ENCODE measurements at regions not wholly inside any gene's neighbourhood (a gene's known extent, or its start where the extent isn't known, plus 50 kb on each side); places are given as distances from the start of the nearest gene placed in this dataset.
"Not testable (repeated sequence)": the region's sequence is repeated elsewhere in the genome, so short reads cannot be mapped to it uniquely, and the experiment has no call there.

- Histone ChIP-seq H3K27me3 (ENCODE audit: insufficient read depth, low read depth, low read length) (no peaks in the 10 kb centered on the region), H2AFZ (ENCODE audit: low read depth, low read length) (no peak overlapping the region), H3F3A (ENCODE audit: insufficient read depth, low read length, poor library complexity, severe bottlenecking) (no peaks in the 10 kb centered on the region), H4K20me1 (ENCODE audit: insufficient read depth) (no peaks in the 10 kb centered on the region), H3K27ac (ENCODE audit: low read length) (no peak overlapping the region), H3K79me2 (replicated peaks; ENCODE audit: insufficient read depth, low read length) (no peaks in the 10 kb centered on the region), H3K4me3 (ENCODE audit: low read length) (no peak overlapping the region), H3K4me2 (ENCODE audit: low read length) (no peak overlapping the region), H3K9me2 (ENCODE audit: insufficient read depth, low read length) (no peaks in the 10 kb centered on the region), H3K36me3 (ENCODE audit: insufficient read depth, low read length) (no peaks in the 10 kb centered on the region), H3K9me3 (ENCODE audit: low read length) (no peaks in the 10 kb centered on the region), H3K9ac (ENCODE audit: low read length) (no peak overlapping the region)
- TF ChIP-seq POLR2AphosphoS5 (IDR thresholded peaks at IDR 0.05) (no peak), EP300 (conservative IDR thresholded peaks at IDR 0.05; ENCODE audit: poor library complexity, severe bottlenecking) (no peak), REST (IDR thresholded peaks at IDR 0.05; ENCODE audit: borderline replicate concordance) (no peak), CTCF (IDR thresholded peaks at IDR 0.05; ENCODE audit: poor library complexity, severe bottlenecking) (no peak)
These were observed 63.7 kb upstream of the UXS1 start for GRCh38 chr2:106257830-106258229.

GRCh38 chr2:106257135-106257534 is 63.0 kb upstream of the UXS1 start:
- TF ChIP-seq EP300 (conservative IDR thresholded peaks at IDR 0.05; ENCODE audit: poor library complexity, severe bottlenecking) (no peak), CTCF (IDR thresholded peaks at IDR 0.05; ENCODE audit: poor library complexity, severe bottlenecking) (no peak), TAF1 (IDR thresholded peaks at IDR 0.05; ENCODE audit: low read depth) (no peak), SMC3 (conservative IDR thresholded peaks at IDR 0.05; ENCODE audit: poor library complexity) (no peak), EZH2 (IDR thresholded peaks at IDR 0.05; ENCODE audit: borderline replicate concordance, insufficient read depth, low read length, poor library complexity, severe bottlenecking) (no peak), MXI1 (conservative IDR thresholded peaks at IDR 0.05; ENCODE audit: poor library complexity, severe bottlenecking) (no peak)
- Histone ChIP-seq H3K79me2 (replicated peaks; ENCODE audit: insufficient read depth, low read length) (no peaks in the 10 kb centered on the region), H3K27ac (ENCODE audit: low read length) (no peak overlapping the region), H3F3A (ENCODE audit: insufficient read depth, low read length, poor library complexity, severe bottlenecking) (no peaks in the 10 kb centered on the region), H3K9ac (ENCODE audit: low read length) (no peak overlapping the region), H3K9me3 (ENCODE audit: low read length) (no peaks in the 10 kb centered on the region), H3K27me3 (ENCODE audit: insufficient read depth, low read depth, low read length) (no peaks in the 10 kb centered on the region), H3K4me3 (ENCODE audit: low read length) (no peak overlapping the region), H3K9me2 (ENCODE audit: insufficient read depth, low read length) (no peaks in the 10 kb centered on the region), H4K20me1 (ENCODE audit: insufficient read depth) (no peaks in the 10 kb centered on the region), H3K36me3 (ENCODE audit: insufficient read depth, low read length) (no peaks in the 10 kb centered on the region), H2AFZ (ENCODE audit: low read depth, low read length) (no peak overlapping the region), H3K4me2 (ENCODE audit: low read length) (no peak overlapping the region)

GRCh38 chr2:106249157-106249828 is 55.2 kb upstream of the UXS1 start:
- H3K9me2 ChIP-seq (ENCODE audit: insufficient read depth, low read length); H2AFZ ChIP-seq (ENCODE audit: low read depth, low read length); H3K4me2 ChIP-seq (ENCODE audit: low read length); H3K4me3 ChIP-seq (ENCODE audit: low read length); H3K27ac ChIP-seq (ENCODE audit: low read length); H3K9me3 ChIP-seq (ENCODE audit: low read length); H3K9ac ChIP-seq (ENCODE audit: low read length); H3K27me3 ChIP-seq (ENCODE audit: insufficient read depth, low read depth, low read length); H3F3A ChIP-seq (ENCODE audit: insufficient read depth, low read length, poor library complexity, severe bottlenecking); H4K20me1 ChIP-seq (ENCODE audit: insufficient read depth); H3K79me2 ChIP-seq (replicated peaks; ENCODE audit: insufficient read depth, low read length); H3K36me3 ChIP-seq (ENCODE audit: insufficient read depth, low read length): not testable (repeated sequence)

All from neural cell (in vitro differentiated cells).